NCI-H2107 treated with DMSO at 0.1 percent for 48 hours (cell line): ENCODE measurements at regions not wholly inside any gene's neighbourhood (a gene's known extent, or its start where the extent isn't known, plus 50 kb on each side); places are given as distances from the start of the nearest gene placed in this dataset.

ENCODE experiments used
- DNase-seq: peaks from one replicate; lab custom pipeline; 2025; ENCODE audit not compliant: unreplicated experiment; lab: John Stamatoyannopoulos, UW

GRCh38 chr20:54272901-54273488 is 65.1 kb downstream of the PFDN4 start:
- DNase-seq = no peak

GRCh38 chr20:54275359-54276111 is 67.6 kb downstream of the PFDN4 start:
- no peak for DNase-seq

- DNase-seq = no peak
Measured at GRCh38 chr20:54276577-54277169, 68.8 kb downstream of the PFDN4 start.

GRCh38 chr20:54278262-54278661 is 70.4 kb downstream of the PFDN4 start:
- no peak for DNase-seq

- no peak for DNase-seq
Measured at GRCh38 chr20:54282625-54283024, 74.7 kb downstream of the PFDN4 start.

GRCh38 chr20:54283253-54283652 is 75.4 kb downstream of the PFDN4 start:
- DNase-seq = no peak

- DNase-seq = no peak
Measured at GRCh38 chr20:54284928-54285704, 77.2 kb downstream of the PFDN4 start.

GRCh38 chr20:54290636-54291035 is 82.7 kb downstream of the PFDN4 start:
- DNase-seq = no peak

- DNase-seq = no peak
Measured at GRCh38 chr20:54291339-54292010, 83.6 kb downstream of the PFDN4 start.

- DNase-seq = no peak
Measured at GRCh38 chr20:54292185-54292584, 84.3 kb downstream of the PFDN4 start.

- no peak for DNase-seq
Measured at GRCh38 chr20:54293526-54293925, 85.6 kb downstream of the PFDN4 start.

GRCh38 chr20:54294094-54294493 is 86.2 kb downstream of the PFDN4 start:
- no peak for DNase-seq

- DNase-seq = no peak
Measured at GRCh38 chr20:54295686-54296085, 87.8 kb downstream of the PFDN4 start.

GRCh38 chr20:54305421-54305820 is 97.5 kb downstream of the PFDN4 start:
- DNase-seq = no peak

- no peak for DNase-seq
Measured at GRCh38 chr20:54306985-54307710, 99.3 kb downstream of the PFDN4 start.

- no peak for DNase-seq
Measured at GRCh38 chr20:54308804-54309203, 100.9 kb downstream of the PFDN4 start.

GRCh38 chr20:54318892-54319291 is 111.0 kb downstream of the PFDN4 start:
- DNase-seq = no peak

GRCh38 chr20:54320148-54320607 is 112.3 kb downstream of the PFDN4 start:
- DNase-seq = no peak

GRCh38 chr20:54321352-54322087 is 113.6 kb downstream of the PFDN4 start:
- DNase-seq = no peak
